Hepatocyte (in vitro differentiated cells): ENCODE measurements at regions not wholly inside any gene's neighbourhood (a gene's known extent, or its start where the extent isn't known, plus 50 kb on each side); places are given as distances from the start of the nearest gene placed in this dataset.

ENCODE experiments used
- CTCF ChIP-seq: fragments of 200-600 bp; sonication (generic); IDR thresholded peaks from 2 replicates; pipeline ENCODE4 v1.5.1; 2016; ENCODE audit warnings: antibody characterized with exemption, mild to moderate bottlenecking; ENCODE audit not compliant: poor library complexity
- EZH2 ChIP-seq: fragments of 200-600 bp; sonication (generic); IDR thresholded peaks from 2 replicates; pipeline ENCODE4 v1.6.1; 2016; ENCODE audit warnings: antibody characterized with exemption, mild to moderate bottlenecking, borderline replicate concordance
- EZH2phosphoT487 ChIP-seq: fragments of 200-600 bp; sonication (generic); IDR thresholded peaks from one replicate; pipeline ENCODE4 v1.6.1; 2018; ENCODE audit warnings: antibody characterized with exemption, mild to moderate bottlenecking, low read depth, moderate library complexity; ENCODE audit not compliant: unreplicated experiment, severe bottlenecking

DNA sequence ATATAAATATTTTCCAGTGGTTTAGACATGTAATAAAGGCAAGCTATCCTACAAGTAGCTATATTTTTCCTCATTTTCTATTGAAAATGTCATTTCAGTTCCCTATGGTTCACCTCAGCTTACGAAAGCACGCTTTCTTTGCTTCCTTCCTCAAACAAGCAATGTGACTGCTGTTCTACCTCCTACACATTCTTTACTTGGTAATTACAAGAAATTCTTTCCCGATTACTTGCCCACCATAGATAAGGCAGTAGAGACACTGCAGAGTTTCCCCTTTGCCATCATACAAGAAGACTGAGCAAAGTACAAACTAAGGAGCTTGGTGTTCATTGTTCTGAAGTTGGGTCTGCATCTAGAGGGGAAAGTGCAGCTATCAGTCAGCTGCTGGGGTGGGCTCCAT, 249.4 kb downstream of the CRPPA start:
- TF ChIP-seq CTCF (no peak), EZH2 (no peak), EZH2phosphoT487 (no peak)
